ENCODE measurements at regions not wholly inside any gene's neighbourhood (a gene's known extent, or its start where the extent isn't known, plus 50 kb on each side); places are given as distances from the start of the nearest gene placed in this dataset.

GRCh38 chr4:22987870-22988269 lies 295.1 kb downstream of the GBA3 start:
- TF ChIP-seq CTCF (IDR thresholded peaks at IDR 0.05; ENCODE audit: low read length) (no peak), EZH2 (optimal IDR thresholded peaks at IDR 0.05; ENCODE audit: low read depth, low read length) (no peak)
